H1 (cell line): ENCODE measurements at regions not wholly inside any gene's neighbourhood (a gene's known extent, or its start where the extent isn't known, plus 50 kb on each side); places are given as distances from the start of the nearest gene placed in this dataset.

Experiments
- CTCF ChIA-PET: fragments of 300-600 bp; sonication (Branson Sonifier 250); formaldehyde crosslinking; loops from one replicate; lab custom pipeline; 2021; ENCODE audit not compliant: partially characterized antibody; lab: Charles Lee
- POLR2A ChIA-PET: fragments of 300-600 bp; sonication (Branson Sonifier 250); formaldehyde crosslinking; loops from one replicate; lab custom pipeline; 2021; ENCODE audit warnings: inconsistent platforms; ENCODE audit not compliant: partially characterized antibody; lab: Charles Lee
- DNase-seq, 2 experiments: peaks; one replicate each; pipeline versions ENCODE4 v3.0.0 to v3.0.0-alpha.2; 2010 to 2022; ENCODE audit warnings: low spot score in 2 of 2, low read depth in 1 of 2, mixed read lengths in 1 of 2
- FAIRE-seq: peaks from 2 replicates; lab custom pipeline; 2011; peaks lifted over from hg19 to GRCh38; lab: Jason Lieb, UNC
- H2AFZ ChIP-seq: 2 replicates; pipeline ENCODE4 v1.8.1; 2012; ENCODE audit warnings: low read length, inconsistent platforms
- H2AK5ac ChIP-seq: 2 replicates; pipeline ENCODE4 v1.6.1; 2013; ENCODE audit warnings: low read depth, low read length
- H2BK120ac ChIP-seq: replicated peaks from 2 replicates; pipeline ENCODE3; 2013; ENCODE audit warnings: low read depth, low read length, inconsistent platforms
- H2BK12ac ChIP-seq: 2 replicates; pipeline ENCODE4 v1.6.1; 2013; ENCODE audit warnings: low read depth, low read length
- H2BK15ac ChIP-seq: 2 replicates; pipeline ENCODE4 v1.6.1; 2013; ENCODE audit warnings: low read length
- H2BK20ac ChIP-seq: 2 replicates; pipeline ENCODE4 v1.6.1; 2013; ENCODE audit warnings: low read length
- H2BK5ac ChIP-seq: 2 replicates; pipeline ENCODE4 v1.6.1; 2013; ENCODE audit warnings: low read depth, low read length
- H3K14ac ChIP-seq: 2 replicates; pipeline ENCODE4 v1.6.1; 2013; ENCODE audit warnings: inconsistent platforms; ENCODE audit not compliant: insufficient read length
- H3K18ac ChIP-seq: 2 replicates; pipeline ENCODE4 v1.6.1; 2013; ENCODE audit warnings: low read length; ENCODE audit errors: extremely low read depth
- H3K23ac ChIP-seq: 2 replicates; pipeline ENCODE4 v1.6.1; 2013; ENCODE audit warnings: inconsistent platforms; ENCODE audit not compliant: insufficient read length
- H3K23me2 ChIP-seq: 2 replicates; pipeline ENCODE4 v1.6.1; 2013; ENCODE audit warnings: low read depth, low read length
- H3K27ac ChIP-seq: 2 replicates; pipeline ENCODE4 v1.6.1; 2011; ENCODE audit warnings: low read depth, low read length, inconsistent platforms
- H3K27me3 ChIP-seq, 4 experiments: replicated peaks in 1 of 4; 1 replicate in 1 of 4; 2 replicates in 3 of 4; pipeline versions ENCODE4 v1.6.1 to v1.8.1; 2011 to 2013; ENCODE audit warnings: low read length in 3 of 4, mild to moderate bottlenecking in 3 of 4, inconsistent platforms in 2 of 4, mixed read lengths in 2 of 4, moderate library complexity in 1 of 4; ENCODE audit not compliant: control insufficient read depth in 3 of 4, insufficient read depth in 3 of 4; ENCODE audit errors: extremely low read depth in 1 of 4
- H3K36me3 ChIP-seq, 4 experiments: 2 replicates each; pipeline versions ENCODE4 v1.6.1 to v1.8.1; 2011 to 2013; ENCODE audit warnings: mild to moderate bottlenecking in 4 of 4, low read length in 3 of 4, moderate library complexity in 2 of 4, control low read depth in 1 of 4, inconsistent platforms in 1 of 4; ENCODE audit not compliant: insufficient read depth in 4 of 4, control insufficient read depth in 2 of 4
- H3K4ac ChIP-seq: replicated peaks from 2 replicates; pipeline ENCODE3; 2013; ENCODE audit warnings: low read length, low read depth, mixed read lengths, inconsistent platforms; ENCODE audit not compliant: insufficient read length
- H3K4me1 ChIP-seq, 4 experiments: replicated peaks in 1 of 4; 1 replicate in 1 of 4; 2 replicates in 3 of 4; pipeline versions ENCODE4 v1.6.1 to v1.8.1; 2011 to 2013; ENCODE audit warnings: low read length in 3 of 4, inconsistent platforms in 2 of 4, mixed read lengths in 1 of 4; ENCODE audit not compliant: insufficient read depth in 4 of 4, control insufficient read depth in 3 of 4
- H3K4me2 ChIP-seq, 2 experiments: 2 replicates each; pipeline versions ENCODE4 v1.6.1 to v1.8.1; 2011 to 2013; ENCODE audit warnings: low read depth in 2 of 2, low read length in 2 of 2, control low read depth in 1 of 2, inconsistent platforms in 1 of 2, mild to moderate bottlenecking in 1 of 2; ENCODE audit not compliant: insufficient read depth in 1 of 2
- H3K4me3 ChIP-seq, 4 experiments: fragments of 200-600, 300-600 bp in 1 of 4; sonication (generic), shearing (Covaris generic), sonication (Bioruptor Twin) in 1 of 4; 2 replicates each; pipeline versions ENCODE4 v1.5.1 to v1.8.1; 2011 to 2016; ENCODE audit warnings: low read length in 4 of 4, low read depth in 3 of 4, control low read depth in 2 of 4, inconsistent platforms in 2 of 4, mild to moderate bottlenecking in 2 of 4, mixed read lengths in 1 of 4, moderate library complexity in 1 of 4; ENCODE audit not compliant: insufficient read depth in 2 of 4; ENCODE audit errors: extremely low read depth in 1 of 4
- H3K56ac ChIP-seq: replicated peaks from 2 replicates; pipeline ENCODE3; 2013; ENCODE audit warnings: low read depth, mild to moderate bottlenecking, mixed read lengths, low read length, inconsistent platforms; ENCODE audit not compliant: insufficient read length
- H3K79me1 ChIP-seq: 2 replicates; pipeline ENCODE4 v1.6.1; 2013; ENCODE audit warnings: low read depth, low read length, control low read depth
- H3K79me2 ChIP-seq, 2 experiments: 2 replicates each; pipeline versions ENCODE4 v1.6.1 to v1.8.1; 2012 to 2013; ENCODE audit warnings: low read length in 2 of 2, mild to moderate bottlenecking in 2 of 2, inconsistent platforms in 1 of 2; ENCODE audit not compliant: insufficient read depth in 2 of 2, control insufficient read depth in 1 of 2
- H3K9ac ChIP-seq, 4 experiments: replicated peaks in 1 of 4; 1 replicate in 1 of 4; 2 replicates in 3 of 4; pipeline versions ENCODE4 v1.6.1 to v1.8.1; 2011 to 2013; ENCODE audit warnings: low read depth in 3 of 4, low read length in 3 of 4, control low read depth in 2 of 4, mild to moderate bottlenecking in 2 of 4, moderate library complexity in 2 of 4, inconsistent platforms in 1 of 4; ENCODE audit errors: extremely low read depth in 1 of 4
- H3K9me3 ChIP-seq, 2 experiments: 2 replicates each; pipeline versions ENCODE4 v1.6.1 to v1.8.1; 2012 to 2013; ENCODE audit warnings: mild to moderate bottlenecking in 2 of 2, moderate library complexity in 2 of 2, control low read depth in 1 of 2, inconsistent platforms in 1 of 2, low read depth in 1 of 2, low read length in 1 of 2, mixed read lengths in 1 of 2; ENCODE audit not compliant: insufficient read depth in 2 of 2
- H4K20me1 ChIP-seq, 2 experiments: replicated peaks in 1 of 2; 2 replicates each; pipeline versions ENCODE3 to v1.8.1; 2011 to 2013; ENCODE audit warnings: inconsistent platforms in 2 of 2, low read length in 2 of 2, mild to moderate bottlenecking in 1 of 2; ENCODE audit not compliant: insufficient read depth in 2 of 2, control insufficient read depth in 1 of 2
- H4K5ac ChIP-seq: 2 replicates; pipeline ENCODE4 v1.6.1; 2013; ENCODE audit warnings: low read length, low read depth, mixed read lengths, inconsistent platforms; ENCODE audit not compliant: insufficient read length
- H4K8ac ChIP-seq: 2 replicates; pipeline ENCODE4 v1.8.0; 2013; ENCODE audit warnings: mild to moderate bottlenecking, moderate library complexity, low read length, inconsistent platforms; ENCODE audit not compliant: insufficient read depth; ENCODE audit errors: extremely low read depth
- H4K91ac ChIP-seq: replicated peaks from 2 replicates; pipeline ENCODE3; 2013; ENCODE audit warnings: low read length, mixed read lengths, inconsistent platforms; ENCODE audit not compliant: insufficient read length
- BACH1 ChIP-seq: IDR thresholded peaks from 2 replicates; pipeline ENCODE4 v1.6.1; 2012; ENCODE audit warnings: low read length, improper control_type of control experiment
- CBX5 ChIP-seq: fragments of 300-800, 300-1000 bp; sonication (generic); IDR thresholded peaks from 2 replicates; pipeline ENCODE4 v1.7.1; 2016; ENCODE audit warnings: antibody characterized with exemption, low read length, low read depth
- CTBP2 ChIP-seq: IDR thresholded peaks from 2 replicates; pipeline ENCODE4 v1.7.0; 2011; ENCODE audit warnings: borderline replicate concordance, mild to moderate bottlenecking, moderate library complexity, mixed read lengths, low read length; ENCODE audit not compliant: insufficient read depth, insufficient read length
- GTF2F1 ChIP-seq: IDR thresholded peaks from 2 replicates; pipeline ENCODE4 v1.6.1; 2012; ENCODE audit warnings: low read depth, low read length, improper control_type of control experiment, borderline replicate concordance
- HDAC2 ChIP-seq, 2 experiments: fragments of 300-600 bp in 1 of 2; sonication (generic) in 1 of 2; IDR thresholded peaks; 2 replicates each; pipeline ENCODE4 v1.6.1; 2011 to 2012; ENCODE audit warnings: low read depth in 2 of 2, low read length in 2 of 2, mild to moderate bottlenecking in 2 of 2, moderate library complexity in 2 of 2, borderline replicate concordance in 1 of 2, inconsistent platforms in 1 of 2
- KDM5A ChIP-seq: fragments of 200-600 bp; IDR thresholded peaks from 2 replicates; pipeline ENCODE4 v1.7.1; 2012; ENCODE audit warnings: mild to moderate bottlenecking, low read length, inconsistent platforms, mixed read lengths
- MAFK ChIP-seq: IDR thresholded peaks from 2 replicates; pipeline ENCODE4 v1.6.1; 2012; ENCODE audit warnings: low read depth, mild to moderate bottlenecking, improper control_type of control experiment, low read length
- POU5F1 ChIP-seq: IDR thresholded peaks from 2 replicates; pipeline ENCODE4 v1.6.1; 2011; ENCODE audit warnings: low read depth, mild to moderate bottlenecking, low read length, moderate library complexity
- RFX5 ChIP-seq: IDR thresholded peaks from 2 replicates; pipeline ENCODE4 v1.6.1; 2011; ENCODE audit warnings: low read depth, low read length, improper control_type of control experiment, borderline replicate concordance
- RNF2 ChIP-seq: fragments of 200-900, 300-1000 bp; sonication (generic); IDR thresholded peaks from 2 replicates; pipeline ENCODE4 v1.7.1; 2016; ENCODE audit warnings: borderline replicate concordance, low read depth, mild to moderate bottlenecking, antibody characterized with exemption, low read length; ENCODE audit not compliant: poor library complexity, severe bottlenecking; ENCODE audit errors: missing control alignments
- RXRA ChIP-seq: IDR thresholded peaks from 2 replicates; pipeline ENCODE4 v1.6.1; 2011; ENCODE audit warnings: low read depth, mild to moderate bottlenecking, low read length, moderate library complexity; ENCODE audit not compliant: insufficient read depth
- TAF7 ChIP-seq: optimal IDR thresholded peaks from 2 replicates; pipeline ENCODE3; 2011; ENCODE audit warnings: low read depth, mild to moderate bottlenecking, inconsistent platforms, low read length, moderate library complexity, borderline replicate concordance
- YY1 ChIP-seq: IDR thresholded peaks from 2 replicates; pipeline ENCODE4 v1.6.1; 2011; ENCODE audit warnings: low read depth, mild to moderate bottlenecking, low read length
- TF ChIP-seq, protein P1 (sequence below): IDR thresholded peaks from 2 replicates; pipeline ENCODE4 v1.6.1; 2012; ENCODE audit warnings: low read length, inconsistent platforms

DNA sequence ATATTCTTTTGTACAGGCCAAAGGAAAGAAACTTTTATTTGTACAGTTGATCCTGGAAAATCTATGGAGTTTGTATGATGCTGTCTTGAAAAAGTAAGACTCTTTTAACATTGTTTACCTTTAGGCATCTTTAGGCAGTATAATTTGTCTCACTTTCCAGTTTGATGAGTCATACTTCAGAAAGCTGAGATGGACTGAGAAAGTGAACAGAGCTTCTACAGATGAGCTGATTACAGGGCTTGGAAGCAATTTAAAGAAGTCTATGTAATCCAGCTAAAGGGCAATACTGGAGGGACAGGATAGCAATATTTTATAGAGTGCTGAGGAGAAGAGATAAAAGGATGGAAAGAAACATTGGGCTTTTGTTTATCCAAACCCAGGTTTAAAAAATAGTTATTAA, 123.5 kb upstream of the GOLGA6L4 start:
- no peak overlapping the region for H2BK120ac ChIP-seq
- no peaks in the 10 kb centered on the region for H3K23me2 ChIP-seq
- no peak overlapping the region for H3K23ac ChIP-seq
- H2BK20ac ChIP-seq: no peak overlapping the region
- no peak overlapping the region for H3K14ac ChIP-seq
- no peaks in the 10 kb centered on the region for H3K9me3 ChIP-seq
- no peaks in the 10 kb centered on the region for H4K20me1 ChIP-seq
- no peak overlapping the region for H2AFZ ChIP-seq
- no peak for DNase-seq
- FAIRE-seq: no peak
- no peak overlapping the region for H2BK5ac ChIP-seq
- no peak overlapping the region for H3K18ac ChIP-seq
- CTCF ChIA-PET: no interaction called here
- H3K27ac ChIP-seq: no peak overlapping the region
- H2AK5ac ChIP-seq: no peak overlapping the region
- H2BK12ac ChIP-seq: no peak overlapping the region
- H3K36me3 ChIP-seq: no peaks in the 10 kb centered on the region
- H4K91ac ChIP-seq: no peak overlapping the region
- no peak overlapping the region for H4K8ac ChIP-seq
- no peaks in the 10 kb centered on the region for H3K4me1 ChIP-seq
- no peaks in the 10 kb centered on the region for H3K79me2 ChIP-seq
- no peak overlapping the region for H3K9ac ChIP-seq
- no peaks in the 10 kb centered on the region for H3K79me1 ChIP-seq
- no peaks in the 10 kb centered on the region for H3K27me3 ChIP-seq
- no peak overlapping the region for H4K5ac ChIP-seq
- H3K4me3 ChIP-seq: no peak overlapping the region
- no peak overlapping the region for H3K4me2 ChIP-seq
- no peak overlapping the region for H3K4ac ChIP-seq
- H3K56ac ChIP-seq: no peak overlapping the region
- no peak overlapping the region for H2BK15ac ChIP-seq
- POLR2A ChIA-PET: no interaction called here
- no peak for TF ChIP-seq RXRA
- no peak for TF ChIP-seq HDAC2 (IDR thresholded peaks at IDR 0.05; ENCODE audit: borderline replicate concordance in 1 of 2, low read depth in 2 of 2, low read length in 2 of 2)
- TF ChIP-seq POU5F1: no peak
- no peak for TF ChIP-seq RFX5
- no peak for TF ChIP-seq BACH1
- TF ChIP-seq GTF2F1: no peak
- no peak for TF ChIP-seq CTBP2
- TF ChIP-seq KDM5A: no peak
- TF ChIP-seq RNF2: no peak
- TF ChIP-seq, protein P1, sequence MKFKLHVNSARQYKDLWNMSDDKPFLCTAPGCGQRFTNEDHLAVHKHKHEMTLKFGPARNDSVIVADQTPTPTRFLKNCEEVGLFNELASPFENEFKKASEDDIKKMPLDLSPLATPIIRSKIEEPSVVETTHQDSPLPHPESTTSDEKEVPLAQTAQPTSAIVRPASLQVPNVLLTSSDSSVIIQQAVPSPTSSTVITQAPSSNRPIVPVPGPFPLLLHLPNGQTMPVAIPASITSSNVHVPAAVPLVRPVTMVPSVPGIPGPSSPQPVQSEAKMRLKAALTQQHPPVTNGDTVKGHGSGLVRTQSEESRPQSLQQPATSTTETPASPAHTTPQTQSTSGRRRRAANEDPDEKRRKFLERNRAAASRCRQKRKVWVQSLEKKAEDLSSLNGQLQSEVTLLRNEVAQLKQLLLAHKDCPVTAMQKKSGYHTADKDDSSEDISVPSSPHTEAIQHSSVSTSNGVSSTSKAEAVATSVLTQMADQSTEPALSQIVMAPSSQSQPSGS: no peak
- TF ChIP-seq TAF7: no peak
- TF ChIP-seq YY1: no peak
- TF ChIP-seq MAFK: no peak
- no peak for TF ChIP-seq CBX5
